ENCODE measurements at regions not wholly inside any gene's neighbourhood (a gene's known extent, or its start where the extent isn't known, plus 50 kb on each side); places are given as distances from the start of the nearest gene placed in this dataset.
A peak's percentile ranks its signal among the peaks of the same experiment; 100 is the strongest.

DNA sequence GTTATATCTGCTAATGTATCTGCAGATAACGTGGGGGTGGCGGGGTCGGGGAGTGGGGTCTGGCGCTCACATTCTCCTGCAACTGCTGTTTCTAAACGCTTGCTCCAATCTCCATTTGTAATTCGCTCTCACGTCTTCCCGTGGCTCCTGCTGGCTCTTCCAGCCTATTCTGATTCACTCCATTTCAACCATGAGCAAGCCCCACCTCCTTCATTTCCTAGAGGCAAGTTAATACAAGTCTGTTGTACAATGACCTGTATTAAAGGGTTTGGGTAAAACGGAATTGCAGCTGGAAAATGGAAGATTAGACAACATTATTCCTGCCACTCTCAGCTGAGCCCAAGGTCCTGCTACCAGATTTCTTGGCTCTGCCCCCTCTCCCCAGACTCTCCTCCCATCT, 132.3 kb downstream of the CSNK2A3 start:
- no peak for DNase-seq

- DNase-seq: no peak
Observed at GRCh38 chr11:11218629-11218986, 134.4 kb downstream of the CSNK2A3 start.

DNA sequence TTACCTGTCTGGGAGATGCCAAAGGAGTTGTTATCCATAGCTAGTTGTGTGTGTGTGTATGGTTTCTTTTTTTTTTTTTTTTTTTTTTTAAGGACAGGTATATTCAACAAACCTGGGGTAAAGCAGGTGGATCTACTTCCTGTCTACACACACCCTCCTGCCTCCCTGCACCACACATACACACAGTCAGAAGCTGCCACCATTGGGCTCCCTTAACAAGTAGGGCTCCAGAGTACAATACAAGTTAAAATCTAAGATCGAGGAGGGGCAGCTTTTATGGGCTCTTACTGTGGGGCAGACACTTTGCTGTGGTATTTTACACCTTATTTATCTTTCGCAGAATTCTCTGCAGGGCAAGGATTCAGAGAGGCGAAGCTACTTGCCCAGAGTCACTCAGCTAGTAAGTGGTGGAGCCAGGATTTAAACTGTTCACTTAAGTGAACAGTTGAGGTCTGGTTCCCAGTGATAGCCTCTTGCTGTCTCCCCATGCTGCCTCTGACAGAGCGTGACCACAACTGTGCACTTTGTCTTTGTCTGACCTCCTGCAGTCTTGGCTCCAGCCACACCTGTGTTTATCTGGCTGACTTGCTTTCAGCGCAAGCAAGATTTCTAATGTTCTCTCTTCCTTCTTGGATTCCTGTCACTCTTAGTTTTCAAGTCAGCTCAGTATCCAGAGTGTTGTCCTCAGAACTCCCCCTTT, 135.0 kb downstream of the CSNK2A3 start:
- DNase-seq: peak; percentile 60

- DNase-seq: no peak
Observed at GRCh38 chr11:11217289-11217928, 135.6 kb downstream of the CSNK2A3 start.

- DNase-seq: peak; percentile 56
Observed at GRCh38 chr11:11215944-11216343, 137.1 kb downstream of the CSNK2A3 start.

DNA sequence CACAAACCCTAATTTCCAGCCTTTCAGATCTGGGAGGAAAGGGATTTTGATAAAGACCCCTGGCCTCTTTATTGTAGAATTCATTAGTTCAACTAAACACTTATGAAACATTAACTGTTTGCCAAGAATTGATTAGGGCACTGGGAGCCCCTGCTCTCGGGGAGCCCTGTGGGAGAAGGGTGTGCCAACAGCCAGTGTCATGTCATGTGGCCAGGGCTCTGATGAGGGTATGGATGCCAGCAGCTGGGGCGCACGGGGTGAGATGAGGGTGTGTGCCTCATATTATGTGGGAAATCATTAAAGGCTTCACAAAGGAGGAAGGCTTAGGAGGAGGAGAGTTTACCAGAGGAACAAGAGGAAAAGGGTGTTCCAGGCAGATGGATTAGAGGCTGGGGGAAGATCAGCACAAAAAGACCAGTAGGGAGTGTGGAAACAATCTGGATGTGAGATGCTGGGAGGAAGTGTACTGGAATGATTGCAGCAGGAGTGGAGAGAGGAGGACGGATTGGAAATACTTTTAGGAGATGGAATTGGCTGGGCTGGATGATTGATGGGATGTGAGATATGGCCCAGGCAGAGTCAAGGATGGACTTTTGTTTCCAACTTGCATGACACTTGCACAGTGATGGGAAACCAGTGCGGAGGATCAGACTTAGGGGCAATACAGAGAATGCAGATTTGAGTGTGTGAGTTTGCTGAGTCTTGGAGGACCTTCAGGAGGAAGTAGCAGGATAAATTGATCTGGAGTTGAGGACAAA, 137.8 kb downstream of the CSNK2A3 start:
- DNase-seq: no peak

DNA sequence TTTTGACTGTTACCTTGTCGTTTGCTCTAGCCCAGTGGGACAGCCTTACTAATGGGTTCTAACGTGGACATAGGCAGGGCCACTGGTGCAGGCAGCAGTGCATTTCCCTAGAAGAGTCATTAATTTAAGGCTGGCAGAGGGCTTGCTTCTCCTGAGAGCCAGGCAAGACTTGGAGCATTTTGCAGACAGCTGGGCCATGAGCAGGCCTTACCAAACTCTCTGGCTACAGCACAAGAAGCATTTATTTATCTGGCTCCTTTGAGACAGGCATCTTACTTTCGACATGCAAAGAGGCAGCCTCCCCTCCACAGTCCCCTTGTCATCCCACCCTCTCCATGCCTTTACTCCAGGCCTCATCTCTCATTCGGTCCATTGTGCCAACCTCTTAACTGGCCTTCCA, 139.9 kb downstream of the CSNK2A3 start:
- no peak for DNase-seq

- no peak for DNase-seq
Observed at GRCh38 chr11:11211888-11212287, 141.2 kb downstream of the CSNK2A3 start.

DNA sequence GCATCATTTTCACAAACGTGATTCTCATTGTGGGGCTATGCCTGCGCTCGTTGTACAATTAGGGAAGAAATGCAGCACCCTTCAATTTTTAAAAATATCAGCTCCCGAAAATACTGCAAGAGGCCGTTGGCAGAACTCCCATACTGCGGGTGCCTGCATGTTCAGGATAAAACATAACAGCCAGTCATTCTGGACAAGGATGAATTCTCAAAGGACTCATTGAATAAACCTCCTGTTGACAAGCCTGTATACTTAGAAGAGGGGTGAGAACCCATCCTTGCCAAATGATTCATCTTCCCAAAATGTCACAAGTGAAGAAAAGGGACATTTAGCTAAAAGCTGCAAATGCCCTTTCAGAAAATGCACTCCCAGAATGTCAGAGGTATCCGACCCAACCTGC, 141.9 kb downstream of the CSNK2A3 start:
- DNase-seq: no peak

- DNase-seq: no peak
Observed at GRCh38 chr11:11210446-11210845, 142.6 kb downstream of the CSNK2A3 start.

- DNase-seq: no peak
Observed at GRCh38 chr11:11209967-11210366, 143.1 kb downstream of the CSNK2A3 start.

- no peak for DNase-seq
Observed at GRCh38 chr11:11208994-11209393, 144.1 kb downstream of the CSNK2A3 start.

GRCh38 chr11:11207428-11207827, 145.6 kb downstream of the CSNK2A3 start:
- no peak for DNase-seq

- no peak for DNase-seq
Observed at GRCh38 chr11:11206484-11206883, 146.6 kb downstream of the CSNK2A3 start.

DNA sequence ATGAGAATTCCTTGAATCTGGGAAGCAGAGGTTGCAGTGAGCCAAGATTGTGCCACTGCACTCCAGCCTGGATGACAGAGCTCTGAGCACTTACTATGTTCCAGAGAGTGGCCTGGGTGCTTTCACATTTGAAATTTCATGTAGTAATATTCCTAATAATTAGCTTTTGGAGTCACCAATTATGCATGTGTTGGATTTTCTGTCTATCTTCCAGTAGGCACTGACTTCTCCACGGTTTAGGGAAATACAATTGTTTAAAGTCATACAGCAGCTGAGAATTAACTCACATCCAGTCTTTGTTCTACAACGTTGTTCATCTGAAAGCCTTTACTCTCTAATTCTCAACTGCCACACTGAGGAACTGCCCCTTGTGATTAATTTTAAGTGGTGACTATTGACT, 150.2 kb downstream of the CSNK2A3 start:
- DNase-seq: no peak

- DNase-seq: peak; percentile 22
Observed at GRCh38 chr11:11201302-11201701, 151.7 kb downstream of the CSNK2A3 start.

GRCh38 chr11:11192541-11192940, 160.5 kb downstream of the CSNK2A3 start:
- no peak for DNase-seq

- DNase-seq: no peak
Observed at GRCh38 chr11:11189506-11189905, 163.5 kb downstream of the CSNK2A3 start.

GRCh38 chr11:11186249-11186648, 166.8 kb downstream of the CSNK2A3 start:
- DNase-seq: no peak

- no peak for DNase-seq
Observed at GRCh38 chr11:11182261-11182660, 170.8 kb downstream of the CSNK2A3 start.

GRCh38 chr11:11178671-11179638, 174.1 kb downstream of the CSNK2A3 start:
- DNase-seq: no peak

- no peak for DNase-seq
Observed at GRCh38 chr11:11177156-11177808, 175.8 kb downstream of the CSNK2A3 start.
